ENCODE measurements at regions not wholly inside any gene's neighbourhood (a gene's known extent, or its start where the extent isn't known, plus 50 kb on each side); places are given as distances from the start of the nearest gene placed in this dataset.

DNA sequence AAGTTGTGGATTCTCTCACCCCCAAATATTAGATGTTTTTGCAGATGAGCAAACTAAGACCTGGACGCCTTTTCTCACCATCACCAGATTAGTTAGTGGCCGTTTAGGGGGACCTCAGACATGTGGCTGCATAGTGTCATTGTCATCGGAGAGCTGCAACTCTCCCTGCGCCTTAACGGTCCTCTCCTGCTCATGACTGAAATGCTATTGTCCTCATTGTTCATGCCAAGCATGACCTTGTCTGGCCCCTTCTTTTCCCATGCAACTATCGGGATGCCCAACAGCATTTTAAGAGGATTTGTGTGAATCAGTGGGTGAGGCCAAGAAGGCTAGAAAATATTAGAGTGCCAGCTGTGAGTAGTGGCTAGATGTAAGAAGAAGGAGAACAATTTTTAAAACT lies 174.2 kb downstream of the SOCS6 start:
- no peaks in the 10 kb centered on the region for H3K9me2 ChIP-seq (ENCODE audit: insufficient read depth)
- RAD21 ChIA-PET (ENCODE audit: low non-redundant PET in 1 of 2, low total read pairs in 2 of 2, uncharacterized antibody in 2 of 2, unreplicated experiment in 2 of 2): no interaction called here
- H3K27me3 ChIP-seq (ENCODE audit: insufficient read depth, low read length): no peaks in the 10 kb centered on the region
- intact Hi-C loops (cut with micrococcal nuclease): no loop called here
- H3K4me2 ChIP-seq (ENCODE audit: low read length): no peak overlapping the region
- no peak for DNase-seq (ENCODE audit: low read depth, low spot score)
- H2AFZ ChIP-seq (ENCODE audit: low read depth, low read length, poor library complexity, severe bottlenecking): peak overlapping the region; percentile 38
- no peak overlapping the region for H3K9ac ChIP-seq (ENCODE audit: low read length)
- H4K20me1 ChIP-seq (ENCODE audit: insufficient read depth): no peaks in the 10 kb centered on the region
- TF ChIP-seq RAD21 (IDR thresholded peaks at IDR 0.05; ENCODE audit: low read depth) (no peak), SIN3A (IDR thresholded peaks at IDR 0.05; ENCODE audit: low read depth) (no peak), SP1 (IDR thresholded peaks at IDR 0.05; ENCODE audit: low read depth) (no peak), CBX3 (IDR thresholded peaks at IDR 0.05; ENCODE audit: low read depth) (no peak), POLR2AphosphoS5 (IDR thresholded peaks at IDR 0.05; ENCODE audit: low read depth, low read length) (no peak), EZH2phosphoT487 (IDR thresholded peaks at IDR 0.05; ENCODE audit: borderline replicate concordance) (no peak), ZBTB33 (IDR thresholded peaks at IDR 0.05; ENCODE audit: extremely low read depth, insufficient replicate concordance, low read length) (no peak)
- TF ChIP-seq, protein P1, sequence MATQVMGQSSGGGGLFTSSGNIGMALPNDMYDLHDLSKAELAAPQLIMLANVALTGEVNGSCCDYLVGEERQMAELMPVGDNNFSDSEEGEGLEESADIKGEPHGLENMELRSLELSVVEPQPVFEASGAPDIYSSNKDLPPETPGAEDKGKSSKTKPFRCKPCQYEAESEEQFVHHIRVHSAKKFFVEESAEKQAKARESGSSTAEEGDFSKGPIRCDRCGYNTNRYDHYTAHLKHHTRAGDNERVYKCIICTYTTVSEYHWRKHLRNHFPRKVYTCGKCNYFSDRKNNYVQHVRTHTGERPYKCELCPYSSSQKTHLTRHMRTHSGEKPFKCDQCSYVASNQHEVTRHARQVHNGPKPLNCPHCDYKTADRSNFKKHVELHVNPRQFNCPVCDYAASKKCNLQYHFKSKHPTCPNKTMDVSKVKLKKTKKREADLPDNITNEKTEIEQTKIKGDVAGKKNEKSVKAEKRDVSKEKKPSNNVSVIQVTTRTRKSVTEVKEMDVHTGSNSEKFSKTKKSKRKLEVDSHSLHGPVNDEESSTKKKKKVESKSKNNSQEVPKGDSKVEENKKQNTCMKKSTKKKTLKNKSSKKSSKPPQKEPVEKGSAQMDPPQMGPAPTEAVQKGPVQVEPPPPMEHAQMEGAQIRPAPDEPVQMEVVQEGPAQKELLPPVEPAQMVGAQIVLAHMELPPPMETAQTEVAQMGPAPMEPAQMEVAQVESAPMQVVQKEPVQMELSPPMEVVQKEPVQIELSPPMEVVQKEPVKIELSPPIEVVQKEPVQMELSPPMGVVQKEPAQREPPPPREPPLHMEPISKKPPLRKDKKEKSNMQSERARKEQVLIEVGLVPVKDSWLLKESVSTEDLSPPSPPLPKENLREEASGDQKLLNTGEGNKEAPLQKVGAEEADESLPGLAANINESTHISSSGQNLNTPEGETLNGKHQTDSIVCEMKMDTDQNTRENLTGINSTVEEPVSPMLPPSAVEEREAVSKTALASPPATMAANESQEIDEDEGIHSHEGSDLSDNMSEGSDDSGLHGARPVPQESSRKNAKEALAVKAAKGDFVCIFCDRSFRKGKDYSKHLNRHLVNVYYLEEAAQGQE (IDR thresholded peaks at IDR 0.05; ENCODE audit: low read depth): no peak
- CTCF ChIA-PET: no interaction called here
- H3K36me3 ChIP-seq (ENCODE audit: control insufficient read depth in 1 of 2, insufficient read depth in 2 of 2, low read length in 2 of 2): no peaks in the 10 kb centered on the region
- no peak overlapping the region for H3K4me3 ChIP-seq (replicated peaks in 1 of 2; ENCODE audit: low read depth in 1 of 2, low read length in 2 of 2)
- ATAC-seq: no peak
- no peaks in the 10 kb centered on the region for H3K79me2 ChIP-seq (ENCODE audit: insufficient read depth, low read length)
- H3K4me1 ChIP-seq (ENCODE audit: control insufficient read depth in 1 of 2, insufficient read depth in 2 of 2, low read length in 2 of 2): peaks cover 13% of the 10 kb centered on the region in 2 experiments
- no TSS peak for BruUV-seq (replicated peaks)
- H3K27ac ChIP-seq (ENCODE audit: low read depth, low read length): no peak overlapping the region
- H3K9me3 ChIP-seq (ENCODE audit: control insufficient read depth in 1 of 2, insufficient read depth in 1 of 2, low read depth in 1 of 2, low read length in 2 of 2): no peaks in the 10 kb centered on the region
- POLR2A ChIA-PET: no interaction called here

All from HCT116 (cell line).